HCT116 (cell line): ENCODE measurements at regions not wholly inside any gene's neighbourhood (a gene's known extent, or its start where the extent isn't known, plus 50 kb on each side); places are given as distances from the start of the nearest gene placed in this dataset.

Source experiments
- ATF3 ChIP-seq: IDR thresholded peaks from 2 replicates; pipeline ENCODE4 v1.6.1; 2012
- ELF1 ChIP-seq: IDR thresholded peaks from 2 replicates; pipeline ENCODE4 v1.6.1; 2012; ENCODE audit warnings: low read depth, borderline replicate concordance
- EZH2 ChIP-seq: fragments of 200-600 bp; sonication (generic); IDR thresholded peaks from 2 replicates; pipeline ENCODE4 v1.6.1; 2017; ENCODE audit warnings: antibody characterized with exemption, mixed run types
- EZH2phosphoT487 ChIP-seq: fragments of 200-600 bp; IDR thresholded peaks from 2 replicates; pipeline ENCODE4 v1.6.1; 2018; ENCODE audit warnings: antibody characterized with exemption, borderline replicate concordance
- JUND ChIP-seq: IDR thresholded peaks from 2 replicates; pipeline ENCODE4 v1.6.1; 2012
- MAX ChIP-seq: IDR thresholded peaks from 2 replicates; pipeline ENCODE4 v1.6.1; 2012
- POLR2AphosphoS5 ChIP-seq: IDR thresholded peaks from 2 replicates; pipeline ENCODE4 v1.6.1; 2011; ENCODE audit warnings: mild to moderate bottlenecking, low read depth, low read length, moderate library complexity
- RAD21 ChIP-seq: IDR thresholded peaks from 2 replicates; pipeline ENCODE4 v1.6.1; 2012; ENCODE audit warnings: low read depth, mild to moderate bottlenecking
- SIN3A ChIP-seq: IDR thresholded peaks from 2 replicates; pipeline ENCODE4 v1.6.1; 2012; ENCODE audit warnings: low read depth
- TCF7L2 ChIP-seq: IDR thresholded peaks from 2 replicates; pipeline ENCODE4 v1.7.0; 2011; ENCODE audit warnings: borderline replicate concordance, inconsistent platforms; ENCODE audit not compliant: insufficient read depth, insufficient read length; ENCODE audit errors: extremely low read depth
- ZFX ChIP-seq: fragments of 450-650 bp; IDR thresholded peaks from 2 replicates; pipeline ENCODE4 v1.6.1; 2017
- TF ChIP-seq, protein P1 (sequence below), 3 experiments: fragments of 200-600 bp in 1 of 3; sonication (generic) in 1 of 3; IDR thresholded peaks in 2 of 3; conservative IDR thresholded peaks in 1 of 3; 2 replicates each; pipeline ENCODE4 v1.5.1; 2012 to 2017; ENCODE audit warnings: low read depth in 2 of 3, low read length in 2 of 3, antibody characterized with exemption in 1 of 3, borderline replicate concordance in 1 of 3, control low read depth in 1 of 3, mild to moderate bottlenecking in 1 of 3, mixed read lengths in 1 of 3, mixed run types in 1 of 3, moderate library complexity in 1 of 3; ENCODE audit not compliant: insufficient read depth in 1 of 3
- TF ChIP-seq, protein P2 (sequence below): IDR thresholded peaks from 2 replicates; pipeline ENCODE4 v1.6.1; 2012; ENCODE audit warnings: low read depth

GRCh38 chr12:11549119-11549518 lies 100.4 kb upstream of the ETV6 start:
- TF ChIP-seq MAX (no peak), EZH2 (no peak), ATF3 (no peak), JUND (no peak), POLR2AphosphoS5 (no peak), EZH2phosphoT487 (no peak), SIN3A (no peak), TCF7L2 (no peak), ZFX (no peak), RAD21 (no peak), ELF1 (no peak)
- TF ChIP-seq, protein P1, sequence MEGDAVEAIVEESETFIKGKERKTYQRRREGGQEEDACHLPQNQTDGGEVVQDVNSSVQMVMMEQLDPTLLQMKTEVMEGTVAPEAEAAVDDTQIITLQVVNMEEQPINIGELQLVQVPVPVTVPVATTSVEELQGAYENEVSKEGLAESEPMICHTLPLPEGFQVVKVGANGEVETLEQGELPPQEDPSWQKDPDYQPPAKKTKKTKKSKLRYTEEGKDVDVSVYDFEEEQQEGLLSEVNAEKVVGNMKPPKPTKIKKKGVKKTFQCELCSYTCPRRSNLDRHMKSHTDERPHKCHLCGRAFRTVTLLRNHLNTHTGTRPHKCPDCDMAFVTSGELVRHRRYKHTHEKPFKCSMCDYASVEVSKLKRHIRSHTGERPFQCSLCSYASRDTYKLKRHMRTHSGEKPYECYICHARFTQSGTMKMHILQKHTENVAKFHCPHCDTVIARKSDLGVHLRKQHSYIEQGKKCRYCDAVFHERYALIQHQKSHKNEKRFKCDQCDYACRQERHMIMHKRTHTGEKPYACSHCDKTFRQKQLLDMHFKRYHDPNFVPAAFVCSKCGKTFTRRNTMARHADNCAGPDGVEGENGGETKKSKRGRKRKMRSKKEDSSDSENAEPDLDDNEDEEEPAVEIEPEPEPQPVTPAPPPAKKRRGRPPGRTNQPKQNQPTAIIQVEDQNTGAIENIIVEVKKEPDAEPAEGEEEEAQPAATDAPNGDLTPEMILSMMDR (IDR thresholded peaks at IDR 0.05 in 2 of 3, conservative IDR thresholded peaks at IDR 0.05 in 1 of 3; ENCODE audit: borderline replicate concordance in 1 of 3, insufficient read depth in 1 of 3, low read depth in 2 of 3, low read length in 2 of 3) = no peak
- TF ChIP-seq, protein P2, sequence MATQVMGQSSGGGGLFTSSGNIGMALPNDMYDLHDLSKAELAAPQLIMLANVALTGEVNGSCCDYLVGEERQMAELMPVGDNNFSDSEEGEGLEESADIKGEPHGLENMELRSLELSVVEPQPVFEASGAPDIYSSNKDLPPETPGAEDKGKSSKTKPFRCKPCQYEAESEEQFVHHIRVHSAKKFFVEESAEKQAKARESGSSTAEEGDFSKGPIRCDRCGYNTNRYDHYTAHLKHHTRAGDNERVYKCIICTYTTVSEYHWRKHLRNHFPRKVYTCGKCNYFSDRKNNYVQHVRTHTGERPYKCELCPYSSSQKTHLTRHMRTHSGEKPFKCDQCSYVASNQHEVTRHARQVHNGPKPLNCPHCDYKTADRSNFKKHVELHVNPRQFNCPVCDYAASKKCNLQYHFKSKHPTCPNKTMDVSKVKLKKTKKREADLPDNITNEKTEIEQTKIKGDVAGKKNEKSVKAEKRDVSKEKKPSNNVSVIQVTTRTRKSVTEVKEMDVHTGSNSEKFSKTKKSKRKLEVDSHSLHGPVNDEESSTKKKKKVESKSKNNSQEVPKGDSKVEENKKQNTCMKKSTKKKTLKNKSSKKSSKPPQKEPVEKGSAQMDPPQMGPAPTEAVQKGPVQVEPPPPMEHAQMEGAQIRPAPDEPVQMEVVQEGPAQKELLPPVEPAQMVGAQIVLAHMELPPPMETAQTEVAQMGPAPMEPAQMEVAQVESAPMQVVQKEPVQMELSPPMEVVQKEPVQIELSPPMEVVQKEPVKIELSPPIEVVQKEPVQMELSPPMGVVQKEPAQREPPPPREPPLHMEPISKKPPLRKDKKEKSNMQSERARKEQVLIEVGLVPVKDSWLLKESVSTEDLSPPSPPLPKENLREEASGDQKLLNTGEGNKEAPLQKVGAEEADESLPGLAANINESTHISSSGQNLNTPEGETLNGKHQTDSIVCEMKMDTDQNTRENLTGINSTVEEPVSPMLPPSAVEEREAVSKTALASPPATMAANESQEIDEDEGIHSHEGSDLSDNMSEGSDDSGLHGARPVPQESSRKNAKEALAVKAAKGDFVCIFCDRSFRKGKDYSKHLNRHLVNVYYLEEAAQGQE = no peak
